Ovary (tissue), 3 donors: ENCODE measurements at regions not wholly inside any gene's neighbourhood (a gene's known extent, or its start where the extent isn't known, plus 50 kb on each side); places are given as distances from the start of the nearest gene placed in this dataset.

Experiments used
- POLR2A ChIP-seq: fragments of 450-650 bp; IDR thresholded peaks from one replicate; pipeline ENCODE4 v1.6.1; 2017; ENCODE audit warnings: antibody characterized with exemption, mild to moderate bottlenecking, moderate library complexity
- TF ChIP-seq, protein P1 (sequence below), 3 donors: fragments of 450-650 bp in 2 of 3; fragments of 200-600 bp in 1 of 3; IDR thresholded peaks; one replicate each; pipeline versions ENCODE4 v1.5.1 to v1.8.0; 2016 to 2022; ENCODE audit warnings: antibody characterized with exemption in 3 of 3, mild to moderate bottlenecking in 1 of 3
- donor health status: DM: no; HTN: no; CAD: no.

DNA sequence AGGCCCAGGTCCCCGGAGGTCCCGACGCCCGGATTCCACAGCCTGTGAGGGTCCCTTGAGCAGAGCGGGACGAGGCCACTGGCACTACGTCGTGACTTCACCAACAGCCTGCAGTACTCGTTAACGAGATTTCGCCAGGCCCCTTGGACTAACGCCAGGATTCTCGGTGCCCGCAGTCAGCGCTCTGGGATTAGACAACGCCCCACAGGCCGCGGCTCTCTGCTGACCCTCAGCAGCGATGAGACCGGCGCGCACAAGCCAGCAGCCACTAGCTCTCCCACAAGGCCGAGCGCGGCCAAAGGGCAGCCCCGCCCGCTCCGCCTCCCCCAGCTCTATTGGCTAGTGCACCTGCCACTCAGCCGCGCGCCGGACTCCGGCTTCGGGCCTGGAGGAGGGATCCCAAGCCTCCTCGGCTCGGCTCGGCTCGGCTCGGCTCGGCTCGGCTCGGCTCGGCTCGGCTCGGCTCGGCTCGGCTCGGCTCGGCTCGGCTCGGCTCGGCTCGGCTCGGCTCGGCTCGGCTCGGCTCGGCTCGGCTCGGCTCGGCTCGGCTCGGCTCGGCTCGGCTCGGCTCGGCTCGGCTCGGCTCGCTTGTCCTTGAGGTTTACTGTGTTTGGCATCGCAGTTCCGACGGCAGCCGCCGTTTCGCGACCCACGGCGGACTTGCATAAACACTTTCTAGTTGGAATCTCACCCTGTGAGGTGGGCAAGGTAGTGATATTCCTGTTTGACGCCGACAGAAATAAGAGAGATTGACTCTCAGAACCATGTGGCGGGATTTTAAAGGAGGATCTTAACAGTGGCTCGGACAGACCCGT lies 231.7 kb upstream of the SERP2 start:
- TF ChIP-seq, protein P1, sequence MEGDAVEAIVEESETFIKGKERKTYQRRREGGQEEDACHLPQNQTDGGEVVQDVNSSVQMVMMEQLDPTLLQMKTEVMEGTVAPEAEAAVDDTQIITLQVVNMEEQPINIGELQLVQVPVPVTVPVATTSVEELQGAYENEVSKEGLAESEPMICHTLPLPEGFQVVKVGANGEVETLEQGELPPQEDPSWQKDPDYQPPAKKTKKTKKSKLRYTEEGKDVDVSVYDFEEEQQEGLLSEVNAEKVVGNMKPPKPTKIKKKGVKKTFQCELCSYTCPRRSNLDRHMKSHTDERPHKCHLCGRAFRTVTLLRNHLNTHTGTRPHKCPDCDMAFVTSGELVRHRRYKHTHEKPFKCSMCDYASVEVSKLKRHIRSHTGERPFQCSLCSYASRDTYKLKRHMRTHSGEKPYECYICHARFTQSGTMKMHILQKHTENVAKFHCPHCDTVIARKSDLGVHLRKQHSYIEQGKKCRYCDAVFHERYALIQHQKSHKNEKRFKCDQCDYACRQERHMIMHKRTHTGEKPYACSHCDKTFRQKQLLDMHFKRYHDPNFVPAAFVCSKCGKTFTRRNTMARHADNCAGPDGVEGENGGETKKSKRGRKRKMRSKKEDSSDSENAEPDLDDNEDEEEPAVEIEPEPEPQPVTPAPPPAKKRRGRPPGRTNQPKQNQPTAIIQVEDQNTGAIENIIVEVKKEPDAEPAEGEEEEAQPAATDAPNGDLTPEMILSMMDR (IDR thresholded peaks at IDR 0.05) = peak in 2 of 3 donors; percentile 44 to 58
- TF ChIP-seq POLR2A = peak; percentile 95
